ENCODE measurements at regions not wholly inside any gene's neighbourhood (a gene's known extent, or its start where the extent isn't known, plus 50 kb on each side); places are given as distances from the start of the nearest gene placed in this dataset.

DNA sequence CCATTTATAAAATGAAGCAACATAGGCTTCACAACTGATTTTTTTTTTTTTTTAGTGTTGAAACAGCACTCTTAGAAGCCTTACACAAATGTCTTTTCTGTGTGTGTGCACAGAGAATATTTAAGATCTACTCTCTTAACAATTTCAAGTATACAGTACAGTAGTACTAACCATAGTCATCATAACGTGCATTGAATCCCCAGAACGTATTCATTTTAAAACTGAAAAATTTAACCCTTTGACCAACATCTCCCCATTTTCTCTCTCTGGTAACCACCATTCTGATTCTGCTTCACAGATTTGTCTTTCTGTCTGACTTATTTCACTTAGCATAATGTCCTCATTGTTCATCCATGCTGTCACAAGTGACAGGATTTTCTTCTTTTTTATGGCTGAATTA lies 475.6 kb downstream of the RFPL4B start:
- no peaks in the 10 kb centered on the region for H3K9me3 Mint-ChIP-seq
- CTCF ChIA-PET, result no interaction called here
- H3K27me3 Mint-ChIP-seq, result no peaks in the 10 kb centered on the region
- H3K4me3 Mint-ChIP-seq, result no peak overlapping the region
- POLR2A ChIA-PET, result no interaction called here
- no peaks in the 10 kb centered on the region for H3K36me3 Mint-ChIP-seq (ENCODE audit: low read depth)
- DNase-seq (no peak), ATAC-seq (ENCODE audit: low read depth) (no peak)
- H3K27ac Mint-ChIP-seq, result no peak overlapping the region
- intact Hi-C loops (cut with micrococcal nuclease), result no loop called here
- peaks cover 5% of the 10 kb centered on the region for H3K4me1 Mint-ChIP-seq
- TF ChIP-seq, protein P1, sequence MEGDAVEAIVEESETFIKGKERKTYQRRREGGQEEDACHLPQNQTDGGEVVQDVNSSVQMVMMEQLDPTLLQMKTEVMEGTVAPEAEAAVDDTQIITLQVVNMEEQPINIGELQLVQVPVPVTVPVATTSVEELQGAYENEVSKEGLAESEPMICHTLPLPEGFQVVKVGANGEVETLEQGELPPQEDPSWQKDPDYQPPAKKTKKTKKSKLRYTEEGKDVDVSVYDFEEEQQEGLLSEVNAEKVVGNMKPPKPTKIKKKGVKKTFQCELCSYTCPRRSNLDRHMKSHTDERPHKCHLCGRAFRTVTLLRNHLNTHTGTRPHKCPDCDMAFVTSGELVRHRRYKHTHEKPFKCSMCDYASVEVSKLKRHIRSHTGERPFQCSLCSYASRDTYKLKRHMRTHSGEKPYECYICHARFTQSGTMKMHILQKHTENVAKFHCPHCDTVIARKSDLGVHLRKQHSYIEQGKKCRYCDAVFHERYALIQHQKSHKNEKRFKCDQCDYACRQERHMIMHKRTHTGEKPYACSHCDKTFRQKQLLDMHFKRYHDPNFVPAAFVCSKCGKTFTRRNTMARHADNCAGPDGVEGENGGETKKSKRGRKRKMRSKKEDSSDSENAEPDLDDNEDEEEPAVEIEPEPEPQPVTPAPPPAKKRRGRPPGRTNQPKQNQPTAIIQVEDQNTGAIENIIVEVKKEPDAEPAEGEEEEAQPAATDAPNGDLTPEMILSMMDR (IDR thresholded peaks at IDR 0.05), result no peak

DNA sequence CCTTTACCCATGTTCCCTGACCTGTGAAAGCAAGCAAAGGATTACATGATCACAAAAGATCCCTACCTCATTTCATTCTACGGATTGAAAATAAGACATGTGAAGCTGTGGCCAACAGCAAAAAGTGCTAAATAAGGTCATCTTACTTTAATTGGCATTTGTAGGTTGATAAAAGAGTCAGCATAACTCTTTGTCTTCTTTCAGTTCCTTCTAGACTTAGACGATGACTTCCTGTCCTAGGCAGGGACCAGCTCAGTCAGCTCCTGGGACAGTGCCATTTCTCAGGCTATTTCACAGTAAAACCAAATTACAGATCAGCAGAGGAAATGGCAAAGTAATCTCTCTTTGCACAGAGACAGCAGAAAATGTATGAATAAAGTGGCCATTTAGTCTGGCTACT lies 480.7 kb downstream of the RFPL4B start:
- Mint-ChIP-seq H3K36me3 (ENCODE audit: low read depth) (no peaks in the 10 kb centered on the region), H3K4me1 (peaks cover 8% of the 10 kb centered on the region), H3K4me3 (no peak overlapping the region), H3K9me3 (no peaks in the 10 kb centered on the region), H3K27ac (no peak overlapping the region), H3K27me3 (no peaks in the 10 kb centered on the region)
- intact Hi-C loops (cut with micrococcal nuclease), result no loop called here
- TF ChIP-seq, protein P1 (IDR thresholded peaks at IDR 0.05), result no peak
- POLR2A ChIA-PET, result no interaction called here
- DNase-seq, result no peak
- CTCF ChIA-PET, result no interaction called here
- ATAC-seq (ENCODE audit: low read depth), result peak; percentile 34

DNA sequence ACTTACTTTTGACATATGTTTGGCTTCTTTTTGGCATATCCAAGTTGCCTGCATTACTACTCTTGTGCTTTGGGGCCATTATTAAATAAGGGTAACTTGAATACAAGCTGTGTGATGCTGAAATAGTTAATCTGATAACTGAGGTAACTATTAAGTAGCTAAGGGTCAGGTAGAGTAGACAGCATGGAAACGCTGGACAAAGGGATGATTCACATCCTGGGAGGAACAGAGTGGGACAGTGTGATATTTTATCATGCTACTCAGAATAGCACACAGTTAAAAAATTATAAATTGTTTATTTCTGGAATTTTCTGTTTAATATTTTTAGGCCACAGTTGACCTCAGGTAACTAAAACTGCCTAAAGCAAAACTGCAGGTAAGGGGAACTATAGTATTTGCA lies 483.9 kb downstream of the RFPL4B start:
- POLR2A ChIA-PET, result interaction anchor here (0.7 kb wide), 1 partner anchor 1034 kb away, joined by 3 read pairs; no protein-coding TSS in a partner anchor
- no peak for ATAC-seq (ENCODE audit: low read depth)

DNA sequence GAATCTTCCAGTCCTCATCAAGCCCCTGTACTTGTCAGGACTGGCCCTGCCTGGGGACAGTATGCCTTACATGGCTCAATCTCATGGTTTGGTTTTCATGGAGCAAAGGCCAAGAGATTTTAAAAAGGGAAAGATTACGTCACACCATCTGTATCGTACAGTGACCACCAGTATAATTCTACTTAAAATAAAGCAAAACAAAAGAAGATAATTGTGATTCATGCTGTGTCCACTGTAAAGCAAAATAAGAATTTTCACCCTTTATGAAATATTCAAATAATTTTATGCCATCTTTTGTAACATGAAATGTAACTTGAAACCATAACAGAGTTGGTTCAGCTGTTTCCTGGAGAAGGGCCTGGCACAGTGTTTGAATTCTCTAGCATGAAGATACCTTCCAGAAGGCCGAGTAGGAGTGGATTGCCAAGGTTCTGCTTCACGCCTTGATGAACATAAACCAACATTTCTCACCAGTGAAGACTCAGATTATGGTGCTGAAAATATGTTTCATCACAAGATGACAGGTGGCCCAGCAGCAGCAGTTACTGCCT lies 486.5 kb downstream of the RFPL4B start:
- TF ChIP-seq, protein P1 (IDR thresholded peaks at IDR 0.05), result no peak
- no peaks in the 10 kb centered on the region for H3K9me3 Mint-ChIP-seq
- H3K36me3 Mint-ChIP-seq (ENCODE audit: low read depth), result no peaks in the 10 kb centered on the region
- ChIA-PET CTCF (no interaction called here), POLR2A (no interaction called here)
- no peak overlapping the region for H3K4me3 Mint-ChIP-seq
- intact Hi-C loops (cut with micrococcal nuclease), result no loop called here
- H3K27me3 Mint-ChIP-seq, result no peaks in the 10 kb centered on the region
- ATAC-seq (ENCODE audit: low read depth), result no peak
- no peaks in the 10 kb centered on the region for H3K4me1 Mint-ChIP-seq
- DNase-seq, result no peak
- H3K27ac Mint-ChIP-seq, result no peak overlapping the region

More for the DNA sequence above, 483.9 kb downstream of the RFPL4B start:
- Mint-ChIP-seq H3K27me3 (no peaks in the 10 kb centered on the region), H3K4me3 (no peak overlapping the region), H3K9me3 (no peaks in the 10 kb centered on the region), H3K36me3 (ENCODE audit: low read depth) (no peaks in the 10 kb centered on the region), H3K27ac (no peak overlapping the region), H3K4me1 (peaks cover 8% of the 10 kb centered on the region)
- no peak for DNase-seq
- CTCF ChIA-PET, result no interaction called here
- intact Hi-C loops (cut with micrococcal nuclease), result no loop called here
- TF ChIP-seq, protein P1 (IDR thresholded peaks at IDR 0.05), result no peak

DNA sequence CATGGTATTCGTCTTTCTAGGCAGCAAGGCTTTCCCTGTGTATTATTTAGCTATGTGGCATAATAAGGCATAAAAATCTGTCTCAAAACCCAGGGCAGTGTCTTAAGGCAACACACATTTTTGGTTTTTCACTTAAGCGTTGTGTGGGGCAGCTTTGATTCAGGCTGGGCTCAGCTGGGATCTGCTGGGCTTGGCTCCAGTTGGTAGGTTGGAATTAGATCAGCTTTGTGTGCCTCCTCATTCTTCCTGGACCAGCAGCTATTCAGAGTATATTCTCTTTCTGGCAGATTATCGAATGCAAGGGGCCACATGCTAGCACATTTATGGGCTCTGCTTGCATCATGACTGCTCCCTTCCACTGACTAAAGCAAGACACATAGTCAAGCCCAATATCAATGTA lies 487.9 kb downstream of the RFPL4B start:
- no peak overlapping the region for H3K27ac Mint-ChIP-seq
- ChIA-PET POLR2A (no interaction called here), CTCF (no interaction called here)
- intact Hi-C loops (cut with micrococcal nuclease), result no loop called here
- H3K36me3 Mint-ChIP-seq (ENCODE audit: low read depth), result no peaks in the 10 kb centered on the region
- TF ChIP-seq, protein P1 (IDR thresholded peaks at IDR 0.05), result no peak
- ATAC-seq (ENCODE audit: low read depth) (no peak), DNase-seq (no peak)
- no peaks in the 10 kb centered on the region for H3K4me1 Mint-ChIP-seq
- no peak overlapping the region for H3K4me3 Mint-ChIP-seq
- no peaks in the 10 kb centered on the region for H3K27me3 Mint-ChIP-seq
- no peaks in the 10 kb centered on the region for H3K9me3 Mint-ChIP-seq
